ENCODE measurements at regions not wholly inside any gene's neighbourhood (a gene's known extent, or its start where the extent isn't known, plus 50 kb on each side); places are given as distances from the start of the nearest gene placed in this dataset.

DNA sequence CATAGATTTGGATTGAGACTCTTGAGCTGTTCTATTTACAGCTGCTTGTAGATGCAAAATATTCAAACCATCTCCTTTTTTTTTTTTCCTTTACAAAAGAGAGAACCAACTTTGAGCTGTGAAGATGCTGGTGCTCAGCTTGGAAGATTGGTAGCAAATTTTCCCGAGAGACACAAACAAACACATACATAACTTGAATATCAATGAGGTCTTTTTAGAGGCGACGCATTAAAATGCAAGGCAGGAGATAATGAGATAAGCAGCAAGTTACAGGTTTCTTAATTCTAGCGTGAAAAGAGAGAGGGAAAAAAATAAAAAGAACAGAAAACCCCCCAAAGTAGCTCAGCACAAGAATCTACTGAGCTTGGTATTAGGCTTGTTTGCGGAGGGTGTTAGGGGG, 247.0 kb upstream of the SORL1-AS1 start:
- H3K9me1 ChIP-seq (ENCODE audit: control insufficient read depth, extremely low read depth, insufficient read depth, low read length): no peaks in the 10 kb centered on the region
- no peak for DNase-seq (ENCODE audit: low read depth, low spot score)
- no peak for TF ChIP-seq EZH2 (IDR thresholded peaks at IDR 0.05; ENCODE audit: low read length)
- TF ChIP-seq, protein P1, sequence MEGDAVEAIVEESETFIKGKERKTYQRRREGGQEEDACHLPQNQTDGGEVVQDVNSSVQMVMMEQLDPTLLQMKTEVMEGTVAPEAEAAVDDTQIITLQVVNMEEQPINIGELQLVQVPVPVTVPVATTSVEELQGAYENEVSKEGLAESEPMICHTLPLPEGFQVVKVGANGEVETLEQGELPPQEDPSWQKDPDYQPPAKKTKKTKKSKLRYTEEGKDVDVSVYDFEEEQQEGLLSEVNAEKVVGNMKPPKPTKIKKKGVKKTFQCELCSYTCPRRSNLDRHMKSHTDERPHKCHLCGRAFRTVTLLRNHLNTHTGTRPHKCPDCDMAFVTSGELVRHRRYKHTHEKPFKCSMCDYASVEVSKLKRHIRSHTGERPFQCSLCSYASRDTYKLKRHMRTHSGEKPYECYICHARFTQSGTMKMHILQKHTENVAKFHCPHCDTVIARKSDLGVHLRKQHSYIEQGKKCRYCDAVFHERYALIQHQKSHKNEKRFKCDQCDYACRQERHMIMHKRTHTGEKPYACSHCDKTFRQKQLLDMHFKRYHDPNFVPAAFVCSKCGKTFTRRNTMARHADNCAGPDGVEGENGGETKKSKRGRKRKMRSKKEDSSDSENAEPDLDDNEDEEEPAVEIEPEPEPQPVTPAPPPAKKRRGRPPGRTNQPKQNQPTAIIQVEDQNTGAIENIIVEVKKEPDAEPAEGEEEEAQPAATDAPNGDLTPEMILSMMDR (optimal IDR thresholded peaks at IDR 0.05 in 1 of 3, IDR thresholded peaks at IDR 0.05 in 1 of 3, conservative IDR thresholded peaks at IDR 0.05 in 1 of 3; ENCODE audit: extremely low read depth in 1 of 3, insufficient read depth in 2 of 3, low read length in 3 of 3): no peak
- H3K9me3 ChIP-seq (ENCODE audit: control insufficient read depth, low read depth, low read length): no peaks in the 10 kb centered on the region
- H4K20me1 ChIP-seq (ENCODE audit: control insufficient read depth, extremely low read depth, insufficient read depth, low read length): no peaks in the 10 kb centered on the region
- no peak overlapping the region for H3K4me2 ChIP-seq (ENCODE audit: control insufficient read depth, extremely low read depth, insufficient read depth, low read depth, low read length)
- H3K79me2 ChIP-seq (ENCODE audit: control insufficient read depth, insufficient read depth, low read length): no peaks in the 10 kb centered on the region
- no peaks in the 10 kb centered on the region for H3K4me1 ChIP-seq (ENCODE audit: control insufficient read depth, extremely low read depth, insufficient read depth, low read length)
- no peak for FAIRE-seq
- no peaks in the 10 kb centered on the region for H3K36me3 ChIP-seq (ENCODE audit: control insufficient read depth in 2 of 2, extremely low read depth in 1 of 2, insufficient read depth in 2 of 2, low read length in 2 of 2)
- H3K4me3 ChIP-seq (ENCODE audit: control insufficient read depth in 2 of 3, extremely low read depth in 1 of 3, insufficient read depth in 2 of 3, low read depth in 1 of 3, low read length in 3 of 3): no peak overlapping the region
- H2AFZ ChIP-seq (ENCODE audit: control insufficient read depth, low read length): no peak overlapping the region
- H3K9ac ChIP-seq (ENCODE audit: control insufficient read depth, extremely low read depth, insufficient read depth, low read length): no peak overlapping the region
- H3K27ac ChIP-seq (ENCODE audit: control insufficient read depth, insufficient read depth, low read length): no peak overlapping the region
- peaks cover 33% of the 10 kb centered on the region for H3K27me3 ChIP-seq (ENCODE audit: control insufficient read depth, extremely low read depth, insufficient read depth, low read length)
- dilution Hi-C loops (cut with MboI; ENCODE audit: extremely low pct_ligation_motif_present, low sequenced_read_pairs): no loop called here

DNA sequence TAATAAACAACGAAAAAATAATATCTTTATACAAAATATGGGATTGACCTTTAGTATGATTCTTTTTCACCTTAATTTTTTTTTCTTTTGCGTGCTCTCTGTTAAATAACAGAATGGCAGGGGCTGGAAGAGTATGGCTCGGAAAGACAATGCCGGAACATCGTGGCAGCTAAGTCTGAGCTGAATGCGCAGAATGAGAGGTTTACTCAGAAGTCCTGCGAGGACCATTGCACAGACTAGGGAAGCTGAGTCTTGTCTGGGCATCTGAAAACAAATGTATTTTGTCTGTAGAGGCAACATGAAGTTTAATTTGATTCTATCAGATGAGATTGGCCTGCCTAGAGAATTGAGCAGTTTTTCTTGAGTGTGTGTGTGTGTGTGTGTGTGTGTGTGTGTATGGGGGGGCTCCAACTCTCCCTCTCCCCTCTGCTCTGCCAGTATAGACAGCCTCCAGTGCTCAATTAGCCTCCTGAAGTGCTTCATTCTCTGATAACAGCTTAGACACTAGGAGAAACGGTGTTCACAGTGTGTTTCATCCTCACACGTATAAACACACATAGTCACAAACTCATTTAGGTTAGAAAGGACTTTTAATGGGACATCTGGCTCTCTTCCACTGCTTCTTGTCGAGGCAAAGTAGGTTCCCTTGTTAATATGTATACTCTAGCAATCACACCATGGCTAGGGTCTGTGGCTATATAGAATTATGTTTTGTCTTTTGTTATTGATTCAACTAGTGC, 244.3 kb upstream of the SORL1-AS1 start:
- no peak overlapping the region for H3K4me3 ChIP-seq (ENCODE audit: control insufficient read depth in 2 of 3, extremely low read depth in 1 of 3, insufficient read depth in 2 of 3, low read depth in 1 of 3, low read length in 3 of 3)
- H3K36me3 ChIP-seq (ENCODE audit: control insufficient read depth in 2 of 2, extremely low read depth in 1 of 2, insufficient read depth in 2 of 2, low read length in 2 of 2): no peaks in the 10 kb centered on the region
- H3K27me3 ChIP-seq (ENCODE audit: control insufficient read depth, extremely low read depth, insufficient read depth, low read length): peaks cover 15% of the 10 kb centered on the region
- H4K20me1 ChIP-seq (ENCODE audit: control insufficient read depth, extremely low read depth, insufficient read depth, low read length): no peaks in the 10 kb centered on the region
- no peak overlapping the region for H2AFZ ChIP-seq (ENCODE audit: control insufficient read depth, low read length)
- H3K79me2 ChIP-seq (ENCODE audit: control insufficient read depth, insufficient read depth, low read length): no peaks in the 10 kb centered on the region
- FAIRE-seq (no peak), DNase-seq (ENCODE audit: low read depth, low spot score) (no peak)
- no peaks in the 10 kb centered on the region for H3K9me1 ChIP-seq (ENCODE audit: control insufficient read depth, extremely low read depth, insufficient read depth, low read length)
- no peak for TF ChIP-seq EZH2 (IDR thresholded peaks at IDR 0.05; ENCODE audit: low read length)
- TF ChIP-seq, protein P1 (optimal IDR thresholded peaks at IDR 0.05 in 1 of 3, IDR thresholded peaks at IDR 0.05 in 1 of 3, conservative IDR thresholded peaks at IDR 0.05 in 1 of 3; ENCODE audit: extremely low read depth in 1 of 3, insufficient read depth in 2 of 3, low read length in 3 of 3): no peak
- no peak overlapping the region for H3K4me2 ChIP-seq (ENCODE audit: control insufficient read depth, extremely low read depth, insufficient read depth, low read depth, low read length)
- no peaks in the 10 kb centered on the region for H3K9me3 ChIP-seq (ENCODE audit: control insufficient read depth, low read depth, low read length)
- H3K4me1 ChIP-seq (ENCODE audit: control insufficient read depth, extremely low read depth, insufficient read depth, low read length): no peaks in the 10 kb centered on the region
- no peak overlapping the region for H3K9ac ChIP-seq (ENCODE audit: control insufficient read depth, extremely low read depth, insufficient read depth, low read length)
- dilution Hi-C loops (cut with MboI; ENCODE audit: extremely low pct_ligation_motif_present, low sequenced_read_pairs): no loop called here
- H3K27ac ChIP-seq (ENCODE audit: control insufficient read depth, insufficient read depth, low read length): no peak overlapping the region

Measured in keratinocyte (primary cell).